GM21515 (cell line): ENCODE measurements at regions not wholly inside any gene's neighbourhood (a gene's known extent, or its start where the extent isn't known, plus 50 kb on each side); places are given as distances from the start of the nearest gene placed in this dataset.

Experiments
- ATAC-seq: cut with Tn5 transposase; IDR thresholded peaks from one replicate; pipeline ENCODE4 v1.9.1; 2021; ENCODE audit not compliant: unreplicated experiment

- no peak for ATAC-seq
Measured at GRCh38 chr9:119420231-119420630, 51.0 kb upstream of the BRINP1 start.
